ENCODE measurements at regions not wholly inside any gene's neighbourhood (a gene's known extent, or its start where the extent isn't known, plus 50 kb on each side); places are given as distances from the start of the nearest gene placed in this dataset.

DNA sequence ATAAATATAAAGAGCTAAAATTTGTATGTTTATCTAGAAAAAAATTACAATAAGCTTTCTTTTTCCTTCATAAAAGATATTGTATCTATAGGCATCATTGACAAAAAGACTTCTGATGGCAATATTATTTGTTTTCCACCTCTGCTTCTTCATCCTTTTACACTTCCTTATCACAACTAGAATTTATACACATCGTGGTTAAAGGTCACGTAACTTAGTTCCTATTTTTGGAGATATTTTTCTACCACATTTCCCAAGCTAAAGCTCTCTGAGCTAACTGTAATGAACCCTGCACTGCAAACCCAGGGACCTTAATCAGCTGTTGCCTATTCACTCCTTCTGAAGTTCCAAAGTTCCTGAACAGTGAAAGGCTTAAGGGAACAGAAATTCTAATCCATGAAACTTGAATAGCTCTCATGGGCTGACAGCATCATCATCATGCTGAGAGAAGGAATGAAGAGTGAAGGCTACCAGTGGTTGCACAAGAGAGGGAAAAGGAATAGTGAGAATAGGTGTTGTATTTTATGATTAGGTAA, 106.1 kb upstream of the SLC13A1 start:
- H3K4me3 ChIP-seq = no peak overlapping the region
- no peaks in the 10 kb centered on the region for H3K27me3 ChIP-seq (ENCODE audit: low read depth)
- H3K36me3 ChIP-seq = no peaks in the 10 kb centered on the region
- DNase-seq = no peak
- TF ChIP-seq, protein P1, sequence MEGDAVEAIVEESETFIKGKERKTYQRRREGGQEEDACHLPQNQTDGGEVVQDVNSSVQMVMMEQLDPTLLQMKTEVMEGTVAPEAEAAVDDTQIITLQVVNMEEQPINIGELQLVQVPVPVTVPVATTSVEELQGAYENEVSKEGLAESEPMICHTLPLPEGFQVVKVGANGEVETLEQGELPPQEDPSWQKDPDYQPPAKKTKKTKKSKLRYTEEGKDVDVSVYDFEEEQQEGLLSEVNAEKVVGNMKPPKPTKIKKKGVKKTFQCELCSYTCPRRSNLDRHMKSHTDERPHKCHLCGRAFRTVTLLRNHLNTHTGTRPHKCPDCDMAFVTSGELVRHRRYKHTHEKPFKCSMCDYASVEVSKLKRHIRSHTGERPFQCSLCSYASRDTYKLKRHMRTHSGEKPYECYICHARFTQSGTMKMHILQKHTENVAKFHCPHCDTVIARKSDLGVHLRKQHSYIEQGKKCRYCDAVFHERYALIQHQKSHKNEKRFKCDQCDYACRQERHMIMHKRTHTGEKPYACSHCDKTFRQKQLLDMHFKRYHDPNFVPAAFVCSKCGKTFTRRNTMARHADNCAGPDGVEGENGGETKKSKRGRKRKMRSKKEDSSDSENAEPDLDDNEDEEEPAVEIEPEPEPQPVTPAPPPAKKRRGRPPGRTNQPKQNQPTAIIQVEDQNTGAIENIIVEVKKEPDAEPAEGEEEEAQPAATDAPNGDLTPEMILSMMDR (IDR thresholded peaks at IDR 0.05) = no peak
- no peak for ATAC-seq
- H3K4me1 ChIP-seq = no peaks in the 10 kb centered on the region
- intact Hi-C loops (cut with DNase I) = no loop called here
- no peak overlapping the region for H3K27ac ChIP-seq
- H3K9me3 ChIP-seq = no peaks in the 10 kb centered on the region

DNA sequence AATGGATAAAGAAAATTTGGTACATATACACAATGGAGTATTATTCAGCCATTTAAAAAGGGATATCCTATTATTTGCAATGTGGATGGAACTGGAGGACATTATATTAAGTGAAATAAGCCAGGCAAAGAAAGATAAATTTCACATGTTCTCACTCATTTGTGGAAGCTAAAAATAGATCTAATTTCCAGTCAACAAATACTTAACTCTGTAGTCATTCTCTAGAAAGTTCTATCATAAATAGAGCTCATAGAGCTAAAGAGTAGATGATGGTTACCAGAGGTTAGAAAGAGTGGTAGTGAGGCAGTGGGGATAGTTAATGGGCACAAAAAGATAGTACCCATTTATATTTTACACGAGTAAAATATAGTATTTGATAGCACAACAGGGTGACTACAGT, 104.2 kb upstream of the SLC13A1 start:
- DNase-seq (no peak), ATAC-seq (no peak)
- TF ChIP-seq, protein P1 (IDR thresholded peaks at IDR 0.05) = no peak
- Histone ChIP-seq H3K9me3 (no peaks in the 10 kb centered on the region), H3K4me1 (no peaks in the 10 kb centered on the region), H3K4me3 (no peak overlapping the region), H3K27ac (no peak overlapping the region), H3K27me3 (ENCODE audit: low read depth) (no peaks in the 10 kb centered on the region), H3K36me3 (no peaks in the 10 kb centered on the region)
- intact Hi-C loops (cut with DNase I) = no loop called here

DNA sequence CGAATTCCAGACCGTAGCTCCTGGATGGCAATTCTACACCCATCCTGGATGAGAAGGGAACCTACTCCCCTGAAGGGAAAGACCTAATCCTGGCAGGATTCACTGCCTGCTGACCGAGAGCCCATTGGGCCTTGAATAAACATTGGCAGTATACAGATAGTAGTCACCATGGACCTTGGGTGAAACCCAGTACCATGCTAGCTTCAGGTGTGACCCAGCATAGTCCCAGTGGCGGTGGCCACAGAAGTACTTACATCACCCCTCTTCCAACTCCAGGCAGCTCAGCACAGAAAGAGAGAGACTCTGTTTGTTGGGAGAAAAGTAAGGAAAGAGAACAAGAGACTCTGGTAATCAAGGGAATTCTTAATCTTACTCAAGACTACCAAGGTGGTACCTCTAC, 97.2 kb upstream of the SLC13A1 start:
- TF ChIP-seq, protein P1 (IDR thresholded peaks at IDR 0.05) = no peak
- Histone ChIP-seq H3K9me3 (no peaks in the 10 kb centered on the region), H3K4me3 (no peak overlapping the region), H3K4me1 (no peaks in the 10 kb centered on the region), H3K36me3 (no peaks in the 10 kb centered on the region), H3K27me3 (ENCODE audit: low read depth) (no peaks in the 10 kb centered on the region), H3K27ac (no peak overlapping the region)
- intact Hi-C loops (cut with DNase I) = no loop called here
- no peak for DNase-seq
- no peak for ATAC-seq

GRCh38 chr7:123293710-123294109, 93.9 kb upstream of the SLC13A1 start:
- DNase-seq (no peak), ATAC-seq (no peak)
- no peaks in the 10 kb centered on the region for H3K36me3 ChIP-seq
- no peaks in the 10 kb centered on the region for H3K4me1 ChIP-seq
- no peaks in the 10 kb centered on the region for H3K27me3 ChIP-seq (ENCODE audit: low read depth)
- TF ChIP-seq, protein P1 (IDR thresholded peaks at IDR 0.05) = no peak
- H3K4me3 ChIP-seq = no peak overlapping the region
- intact Hi-C loops (cut with DNase I) = no loop called here
- H3K27ac ChIP-seq = no peak overlapping the region
- no peaks in the 10 kb centered on the region for H3K9me3 ChIP-seq

GRCh38 chr7:123292227-123292626, 92.5 kb upstream of the SLC13A1 start:
- no peak for ATAC-seq
- intact Hi-C loops (cut with DNase I) = no loop called here
- no peak for DNase-seq
- no peak overlapping the region for H3K4me3 ChIP-seq
- H3K27me3 ChIP-seq (ENCODE audit: low read depth) = no peaks in the 10 kb centered on the region
- H3K9me3 ChIP-seq = no peaks in the 10 kb centered on the region
- H3K36me3 ChIP-seq = no peaks in the 10 kb centered on the region
- H3K4me1 ChIP-seq = no peaks in the 10 kb centered on the region
- H3K27ac ChIP-seq = no peak overlapping the region
- TF ChIP-seq, protein P1 (IDR thresholded peaks at IDR 0.05) = no peak

GRCh38 chr7:123289200-123289599, 89.4 kb upstream of the SLC13A1 start:
- DNase-seq (no peak), ATAC-seq (no peak)
- H3K4me3 ChIP-seq = no peak overlapping the region
- no peak overlapping the region for H3K27ac ChIP-seq
- no peaks in the 10 kb centered on the region for H3K4me1 ChIP-seq
- no peaks in the 10 kb centered on the region for H3K9me3 ChIP-seq
- TF ChIP-seq, protein P1 (IDR thresholded peaks at IDR 0.05) = no peak
- H3K36me3 ChIP-seq = no peaks in the 10 kb centered on the region
- intact Hi-C loops (cut with DNase I) = no loop called here
- no peaks in the 10 kb centered on the region for H3K27me3 ChIP-seq (ENCODE audit: low read depth)

Measured in lower lobe of right lung (tissue), 2 donors.